GM12891 (cell line): ENCODE measurements at regions not wholly inside any gene's neighbourhood (a gene's known extent, or its start where the extent isn't known, plus 50 kb on each side); places are given as distances from the start of the nearest gene placed in this dataset.

ENCODE experiments used
- POLR2A ChIP-seq: IDR thresholded peaks from 2 replicates; pipeline ENCODE4 v1.6.1; 2011; ENCODE audit warnings: low read depth, low read length, control low read depth
- POLR2AphosphoS5 ChIP-seq: IDR thresholded peaks from 2 replicates; pipeline ENCODE4 v1.6.1; 2011; ENCODE audit warnings: low read depth, low read length, control low read depth
- SPI1 ChIP-seq: IDR thresholded peaks from 2 replicates; pipeline ENCODE4 v1.6.1; 2011; ENCODE audit warnings: low read depth, low read length, control low read depth
- TAF1 ChIP-seq: IDR thresholded peaks from 2 replicates; pipeline ENCODE4 v1.6.1; 2011; ENCODE audit warnings: low read depth, low read length, control low read depth

GRCh38 chr14:49451938-49452337 is 134.2 kb downstream of the RPS29 start:
- TF ChIP-seq TAF1 (no peak), POLR2AphosphoS5 (no peak), POLR2A (no peak), SPI1 (no peak)
